K562 (cell line): ENCODE measurements at regions not wholly inside any gene's neighbourhood (a gene's known extent, or its start where the extent isn't known, plus 50 kb on each side); places are given as distances from the start of the nearest gene placed in this dataset.

Experiments
- ATAC-seq: fragments of 200-7000 bp; cut with Tn5 transposase; 3 replicates; pipeline ENCODE4 v1.9.1; 2020; ENCODE audit warnings: moderate library complexity
- BruUV-seq: library from RNA; stranded (reverse); fragments of 400-500 nt; replicated peaks from 2 replicates; lab custom pipeline; 2021; lab: Mats Ljungman, UMichigan
- CTCF ChIA-PET: fragments of 300-600 bp; formaldehyde crosslinking; extraction: SDS; loops from one replicate; lab custom pipeline; 2021; ENCODE audit warnings: low intra/inter-chr PET ratio; lab: Yijun Ruan, JAX
- POLR2A ChIA-PET: fragments of 300-600, 350-650 bp; sonication (Branson Sonifier 250); formaldehyde crosslinking; extraction: SDS; loops from one replicate; lab custom pipeline; 2021; ENCODE audit warnings: antibody characterized with exemption, inconsistent platforms; lab: Yijun Ruan, JAX
- DNase-seq, 4 experiments: peaks; one replicate each; pipeline versions ENCODE4 v3.0.0 to v3.0.0-alpha.2; 2011 to 2018; ENCODE audit warnings: low spot score in 3 of 4, mixed read lengths in 3 of 4; ENCODE audit errors: extremely low read depth in 1 of 4
- FAIRE-seq: peaks from 2 replicates; lab custom pipeline; 2011; peaks lifted over from hg19 to GRCh38; lab: Jason Lieb, UNC
- H2AFZ ChIP-seq: 2 replicates; pipeline ENCODE4 v1.6.0; 2011; ENCODE audit warnings: low read depth, low read length, control low read depth, inconsistent platforms
- H3K27ac ChIP-seq: fragments of 200-600 bp; 3 replicates; pipeline ENCODE4 v1.8.0; 2011; ENCODE audit warnings: low read depth, mild to moderate bottlenecking, control low read depth, inconsistent platforms, low read length, moderate library complexity, mixed read lengths; ENCODE audit errors: extremely low read depth
- H3K27me3 ChIP-seq, 2 experiments: fragments of 300-600 bp in 1 of 2; 2 replicates in 1 of 2; 3 replicates in 1 of 2; pipeline versions ENCODE4 v1.6.0 to v1.8.0; 2011; ENCODE audit warnings: inconsistent platforms in 2 of 2, low read length in 2 of 2, mild to moderate bottlenecking in 1 of 2, mixed read lengths in 1 of 2, moderate library complexity in 1 of 2; ENCODE audit not compliant: control insufficient read depth in 2 of 2, insufficient read depth in 2 of 2
- H3K36me3 ChIP-seq: fragments of 300-600 bp; 3 replicates; pipeline ENCODE4 v1.8.0; 2011; ENCODE audit warnings: mild to moderate bottlenecking, low read length, inconsistent platforms; ENCODE audit not compliant: control insufficient read depth, insufficient read depth
- H3K4me1 ChIP-seq, 2 experiments: fragments of 200-600 bp in 1 of 2; replicated peaks in 1 of 2; 2 replicates in 1 of 2; 3 replicates in 1 of 2; pipeline versions ENCODE4 v1.5.1 to v1.8.0; 2011; ENCODE audit warnings: inconsistent platforms in 2 of 2, low read length in 2 of 2, mild to moderate bottlenecking in 1 of 2, mixed read lengths in 1 of 2, moderate library complexity in 1 of 2; ENCODE audit not compliant: control insufficient read depth in 2 of 2, insufficient read depth in 2 of 2
- H3K4me2 ChIP-seq: 2 replicates; pipeline ENCODE4 v1.6.1; 2011; ENCODE audit warnings: low read length, control low read depth, inconsistent platforms, mixed read lengths; ENCODE audit not compliant: insufficient read depth
- H3K4me3 ChIP-seq: fragments of 200-600 bp; sonication (generic), shearing (Covaris generic); 2 replicates; pipeline ENCODE4 v1.5.1; 2016; ENCODE audit warnings: control low read depth, inconsistent platforms
- H3K79me2 ChIP-seq: fragments of 200-600 bp; 3 replicates; pipeline ENCODE4 v1.8.0; 2011; ENCODE audit warnings: low read length, inconsistent platforms; ENCODE audit not compliant: control insufficient read depth, insufficient read depth
- H3K9ac ChIP-seq, 2 experiments: 2 replicates each; pipeline versions ENCODE4 v1.6.0 to v1.6.1; 2011; ENCODE audit warnings: low read depth in 2 of 2, low read length in 2 of 2, control low read depth in 1 of 2, inconsistent platforms in 1 of 2, mild to moderate bottlenecking in 1 of 2, mixed read lengths in 1 of 2; ENCODE audit not compliant: insufficient read depth in 1 of 2
- H3K9me1 ChIP-seq: one replicate; pipeline ENCODE4 v1.6.0; 2011; ENCODE audit warnings: inconsistent platforms, mild to moderate bottlenecking, low read length, moderate library complexity; ENCODE audit not compliant: control insufficient read depth, insufficient read depth
- H3K9me3 ChIP-seq: replicated peaks from 2 replicates; pipeline ENCODE4 v1.5.1; 2011; ENCODE audit warnings: low read depth, low read length, inconsistent platforms; ENCODE audit not compliant: control insufficient read depth, insufficient read depth
- H4K20me1 ChIP-seq: replicated peaks from 2 replicates; pipeline ENCODE4 v1.6.1; 2011; ENCODE audit warnings: low read length, inconsistent platforms, mixed read lengths; ENCODE audit not compliant: control insufficient read depth, insufficient read depth
- AFF4 ChIP-seq: sonication (generic); formaldehyde crosslinking; IDR thresholded peaks from 2 replicates; pipeline ENCODE4 v1.8.0; 2023; ENCODE audit warnings: mild to moderate bottlenecking, missing genetic modification reagents
- ATF6 ChIP-seq: sonication (generic); formaldehyde crosslinking; IDR thresholded peaks from 2 replicates; pipeline ENCODE4 v1.4.0; 2020; ENCODE audit warnings: mild to moderate bottlenecking, missing genetic modification reagents
- FOXA3 ChIP-seq, 2 experiments: fragments of 450-650 bp in 1 of 2; sonication (generic) in 1 of 2; formaldehyde crosslinking; IDR thresholded peaks in 1 of 2; conservative IDR thresholded peaks in 1 of 2; 2 replicates each; pipeline versions ENCODE4 v1.4.0 to v1.8.0; 2020 to 2022; ENCODE audit warnings: mild to moderate bottlenecking in 2 of 2, missing genetic modification reagents in 1 of 2
- HMG20B ChIP-seq: fragments of 250-450 bp; sonication (Bioruptor Pico); IDR thresholded peaks from 2 replicates; pipeline ENCODE4 v1.5.0; 2021; ENCODE audit warnings: mild to moderate bottlenecking
- KDM5B ChIP-seq: fragments of 200-600 bp; sonication (generic); IDR thresholded peaks from 2 replicates; pipeline ENCODE4 v1.6.1; 2012; ENCODE audit warnings: low read depth, mild to moderate bottlenecking, moderate library complexity, low read length, control low read depth, inconsistent platforms; ENCODE audit not compliant: insufficient replicate concordance
- PKNOX1 ChIP-seq: fragments of 450-650 bp; IDR thresholded peaks from 2 replicates; pipeline ENCODE4 v1.6.1; 2016
- PRDM10 ChIP-seq: fragments of 450-650 bp; IDR thresholded peaks from 2 replicates; pipeline ENCODE4 v1.6.1; 2018; ENCODE audit not compliant: partially characterized antibody
- RFX7 ChIP-seq: fragments of 250-450 bp; sonication (Bioruptor Pico); IDR thresholded peaks from 2 replicates; pipeline ENCODE4 v1.5.1; 2021; ENCODE audit warnings: mild to moderate bottlenecking
- SMARCB1 ChIP-seq: IDR thresholded peaks from 2 replicates; pipeline ENCODE4 v1.6.1; 2011; ENCODE audit warnings: improper control_type of control experiment, low read depth; ENCODE audit not compliant: insufficient read length
- SRSF3 ChIP-seq: fragments of 200-400 bp; formaldehyde crosslinking; IDR thresholded peaks from 2 replicates; pipeline ENCODE4 v1.6.1; 2016; ENCODE audit warnings: mild to moderate bottlenecking, low read length, moderate library complexity; ENCODE audit not compliant: insufficient read depth
- ZBTB17 ChIP-seq: fragments of 450-650 bp; formaldehyde crosslinking; IDR thresholded peaks from 2 replicates; pipeline ENCODE4 v1.4.0; 2020; ENCODE audit warnings: mild to moderate bottlenecking
- ZNF780A ChIP-seq: fragments of 250-450 bp; sonication (Bioruptor Pico); IDR thresholded peaks from 2 replicates; pipeline ENCODE4 v1.5.0; 2021; ENCODE audit warnings: mild to moderate bottlenecking
- WGBS: fragments of 100-300 bp; shearing (Covaris generic); methylation state at CpG from one replicate; pipeline ENCODE4 v1.1.6; 2016; ENCODE audit warnings: low coverage, mixed read lengths; ENCODE audit not compliant: insufficient coverage; ENCODE audit errors: missing lambda C conversion rate; 5-methylcytosine and 5-hydroxymethylcytosine counted together
- in situ Hi-C: fragments of 300-500 bp; cut with MboI; formaldehyde crosslinking; loops from 4 replicates; pipeline ENCODE4 v1.15.0; 2018; ENCODE audit warnings: inconsistent platforms, mixed read lengths
- intact Hi-C: fragments of 100-400 bp; cut with micrococcal nuclease; formaldehyde crosslinking; loops from 2 replicates; pipeline ENCODE4 v1.14.2; 2022

GRCh38 chr2:176496761-176497160, 227.5 kb downstream of the MTX2 start:
- 1% methylated on average over 3 of the region's 3 CpGs for WGBS
- Histone ChIP-seq H3K9me1 (no peaks in the 10 kb centered on the region), H3K4me1 (no peaks in the 10 kb centered on the region; a peak in 2 of 5 replicates), H3K4me2 (no peak overlapping the region), H4K20me1 (no peaks in the 10 kb centered on the region), H3K27me3 (peaks cover 2 to 3% of the 10 kb centered on the region in 2 experiments; a peak in 2 of 5 replicates), H3K27ac (no peak overlapping the region), H3K4me3 (no peak overlapping the region), H3K9ac (no peak overlapping the region), H3K36me3 (no peaks in the 10 kb centered on the region), H3K79me2 (no peaks in the 10 kb centered on the region), H2AFZ (no peak overlapping the region), H3K9me3 (no peaks in the 10 kb centered on the region)
- DNase-seq (no peak), FAIRE-seq (no peak), ATAC-seq (no peak)
- intact Hi-C loops (no loop called here), in situ Hi-C loops (no loop called here)
- ChIA-PET CTCF (no interaction called here), POLR2A (interaction anchor here (0.6 kb wide), 1 partner anchor 353 kb away, joined by 4 read pairs; no protein-coding TSS in a partner anchor)
- BruUV-seq: no TSS peak
- TF ChIP-seq RFX7 (CRISPR knock-in tag) (no peak), AFF4 (CRISPR knock-in tag) (no peak), SRSF3 (no peak), ATF6 (CRISPR knock-in tag) (no peak), SMARCB1 (no peak), HMG20B (CRISPR knock-in tag) (no peak), PRDM10 (no peak), KDM5B (no peak), FOXA3 (CRISPR knock-in tag; conservative IDR thresholded peaks at IDR 0.05 in 1 of 2, IDR thresholded peaks at IDR 0.05 in 1 of 2) (no peak), ZNF780A (CRISPR knock-in tag) (no peak), PKNOX1 (no peak), ZBTB17 (CRISPR knock-in tag) (no peak)
